ENCODE measurements at regions not wholly inside any gene's neighbourhood (a gene's known extent, or its start where the extent isn't known, plus 50 kb on each side); places are given as distances from the start of the nearest gene placed in this dataset.

DNA sequence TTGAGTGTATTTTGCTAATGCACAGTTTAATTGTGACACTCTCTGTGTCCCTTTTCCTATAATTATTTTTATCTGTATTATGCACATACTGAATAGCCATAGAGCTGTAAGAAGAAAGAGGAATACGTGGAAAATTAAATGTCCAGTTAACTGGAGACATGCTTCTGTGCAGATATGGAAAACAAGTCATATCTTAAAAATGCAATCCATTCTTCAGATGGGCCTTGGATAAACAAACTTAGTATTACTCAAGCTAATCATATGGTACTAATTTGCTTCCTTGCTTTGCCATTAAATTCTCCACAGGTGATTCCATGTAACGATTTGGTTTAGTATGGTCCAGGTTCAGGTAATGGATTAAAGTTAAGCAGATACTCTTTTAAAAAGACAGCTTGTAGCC lies 201.2 kb upstream of the CELF2 start:
- no peak for DNase-seq (ENCODE audit: low spot score)

DNA sequence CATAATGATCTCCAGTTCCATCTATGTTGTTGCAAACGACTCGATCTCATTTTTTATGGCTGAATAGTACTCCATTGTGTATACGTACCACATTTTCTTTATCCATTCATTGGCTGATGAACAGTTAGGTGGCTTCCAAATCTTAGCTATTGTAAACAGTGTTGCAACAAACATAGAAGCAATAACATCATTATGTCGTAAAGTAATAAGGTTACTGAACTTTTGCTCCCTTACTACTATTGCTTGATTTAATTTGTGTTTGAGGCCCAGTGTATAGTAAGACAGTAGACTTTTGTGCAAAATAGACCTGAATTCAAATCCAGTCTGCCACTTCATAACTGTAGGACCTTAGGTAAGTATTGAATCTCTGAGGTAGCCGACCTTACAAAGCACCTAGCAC lies 200.1 kb upstream of the CELF2 start:
- no peak for DNase-seq (ENCODE audit: low spot score)

DNA sequence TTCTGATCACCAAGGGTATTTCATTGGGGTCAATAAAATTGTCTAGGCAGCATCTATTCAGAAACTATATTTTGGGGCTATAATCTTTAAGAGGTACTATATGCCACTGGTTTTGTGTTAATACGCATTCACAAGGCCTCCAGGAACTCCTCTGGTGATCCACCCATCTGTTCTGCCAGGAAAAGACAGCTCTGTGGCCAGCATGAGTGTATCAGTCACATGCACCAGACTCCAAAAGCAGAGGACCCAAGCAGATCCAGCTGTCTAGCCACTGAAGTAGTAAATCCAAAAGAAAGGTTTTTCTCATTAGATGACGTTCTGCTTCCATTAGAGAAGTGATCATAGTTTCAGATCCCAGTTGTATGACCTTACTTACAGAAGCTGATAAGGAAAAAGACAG lies 199.6 kb upstream of the CELF2 start:
- DNase-seq (ENCODE audit: low spot score) = no peak

DNA sequence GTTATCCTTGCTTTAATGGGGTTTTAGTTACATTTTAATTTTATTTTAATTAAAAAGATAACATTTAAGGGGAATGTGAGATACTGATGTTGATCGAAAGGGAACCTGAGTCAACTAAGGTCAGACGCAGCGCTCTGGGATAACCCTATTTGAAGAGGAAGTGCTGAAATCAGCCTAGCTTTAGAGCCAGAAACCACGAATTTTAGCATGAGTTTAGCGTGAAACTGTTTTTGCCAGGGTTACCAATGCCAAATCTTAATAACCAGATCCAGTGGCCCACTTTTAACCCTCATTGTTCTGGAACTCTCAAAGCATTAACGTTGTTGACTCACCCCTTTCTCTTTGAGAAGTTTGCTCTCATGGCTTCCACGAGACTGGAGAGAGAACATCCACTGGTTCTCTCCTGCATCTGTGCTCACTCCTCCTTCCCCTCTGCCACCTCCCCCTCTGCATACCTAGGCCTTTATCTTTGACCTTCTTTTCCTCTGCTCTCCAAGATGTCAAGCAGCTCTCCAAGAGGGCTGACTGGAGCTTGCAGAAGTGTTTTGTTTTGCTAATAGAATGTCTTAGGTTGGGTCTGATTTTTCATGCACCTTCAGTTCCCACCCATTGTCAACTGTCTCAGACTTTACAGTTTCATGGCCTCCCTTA lies 198.3 kb upstream of the CELF2 start:
- DNase-seq (ENCODE audit: low spot score) = no peak

DNA sequence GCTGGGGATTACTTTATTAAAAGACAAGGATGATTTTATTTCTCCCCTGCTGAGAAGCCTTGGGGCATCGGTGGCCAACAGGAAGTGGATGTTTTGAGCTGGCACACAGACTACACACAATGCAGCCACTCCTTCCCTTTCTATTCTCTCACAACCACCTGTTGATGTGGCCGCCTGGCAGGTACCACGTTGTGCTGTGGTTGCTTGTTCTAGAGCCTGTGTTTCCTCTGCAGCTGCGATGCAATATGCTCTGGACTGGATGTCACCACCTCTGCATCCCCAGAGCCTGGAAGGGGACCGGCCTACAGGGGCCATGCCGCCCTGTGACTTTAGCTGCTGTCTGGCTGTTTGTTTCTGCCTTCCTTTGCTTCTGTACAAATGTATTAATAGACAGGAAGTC lies 195.7 kb upstream of the CELF2 start:
- no peak for DNase-seq (ENCODE audit: low spot score)

DNA sequence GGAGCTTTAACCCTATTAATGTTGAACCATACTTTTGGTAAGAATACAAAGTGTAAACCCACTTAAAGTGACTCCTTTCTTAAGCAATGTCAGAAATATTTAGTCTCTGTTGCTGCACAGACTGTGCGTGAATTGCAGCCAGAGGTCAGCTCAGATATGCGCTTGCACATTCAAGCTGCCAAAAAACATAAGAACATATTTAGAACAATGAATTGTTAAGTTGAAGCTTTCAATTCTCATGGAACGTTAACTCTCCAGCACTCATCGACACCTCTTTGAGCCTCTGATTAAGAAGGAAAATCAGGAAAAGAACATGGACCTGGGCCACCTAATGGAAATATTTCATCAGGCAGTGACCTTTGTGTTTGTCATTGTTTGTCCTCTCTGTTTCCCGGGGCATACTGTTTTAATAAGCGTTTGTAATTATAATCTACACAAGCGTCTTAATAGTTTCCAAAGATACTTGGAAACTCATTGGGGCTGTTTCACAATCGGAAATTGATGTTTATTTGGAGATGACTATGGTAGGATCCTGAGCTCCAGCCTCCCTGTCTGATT lies 193.0 kb upstream of the CELF2 start:
- DNase-seq (ENCODE audit: low spot score) = no peak

DNA sequence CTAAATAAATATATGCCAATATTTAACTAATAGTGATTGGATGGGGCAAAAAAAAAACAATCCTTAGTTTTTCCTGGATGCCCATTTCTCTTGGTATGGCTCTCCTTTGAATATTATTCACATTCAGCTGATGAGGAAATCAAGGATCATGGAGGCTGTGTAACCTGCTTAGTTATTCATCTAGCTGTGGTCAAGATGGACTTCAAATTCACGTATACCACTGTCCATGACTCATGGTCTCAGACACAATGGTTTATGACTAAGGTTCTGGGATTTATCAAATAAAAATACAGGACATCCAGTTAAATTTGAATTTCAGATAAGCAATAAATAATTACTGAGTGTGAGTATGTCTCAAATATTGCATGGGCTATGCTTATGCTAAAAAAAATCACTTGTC lies 191.5 kb upstream of the CELF2 start:
- DNase-seq (ENCODE audit: low spot score) = no peak

DNA sequence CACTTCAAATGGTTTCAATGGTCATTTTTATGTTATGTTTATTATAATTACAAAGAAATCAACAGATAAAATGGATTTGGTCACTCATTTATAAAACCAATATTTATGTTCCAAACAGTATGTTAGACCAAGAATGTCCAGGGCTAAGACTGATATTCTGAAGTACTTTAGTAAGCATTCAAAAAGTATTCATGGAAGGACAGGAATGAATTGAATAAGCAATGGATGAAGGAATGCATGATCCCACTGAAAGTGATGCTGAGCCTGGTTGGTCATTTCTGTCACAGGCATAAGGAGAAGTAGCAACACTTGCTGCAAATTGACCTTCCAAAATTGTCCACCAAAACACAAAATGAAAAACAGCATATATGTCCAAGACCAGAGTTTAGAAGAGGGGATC lies 189.0 kb upstream of the CELF2 start:
- DNase-seq (ENCODE audit: low spot score) = no peak

DNA sequence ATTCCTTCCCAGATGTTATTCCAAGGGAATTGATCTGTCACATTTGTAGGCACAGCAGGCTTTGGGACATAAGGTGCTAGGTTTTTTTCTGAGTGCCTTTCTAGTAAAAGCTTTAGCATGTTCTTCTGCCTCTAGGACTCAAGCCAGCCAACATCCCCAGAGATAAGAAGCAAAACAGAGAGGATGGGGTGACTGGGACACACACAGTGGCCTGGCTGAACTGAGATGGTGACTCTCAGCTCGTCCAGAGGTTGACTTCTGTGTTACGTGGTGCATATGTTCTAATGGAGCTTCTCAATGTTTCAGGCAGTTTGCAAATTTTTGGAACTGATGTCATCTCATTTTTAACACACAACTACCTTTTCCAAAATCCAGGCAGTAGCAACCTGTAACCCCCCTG lies 188.1 kb upstream of the CELF2 start:
- DNase-seq (ENCODE audit: low spot score) = no peak

DNA sequence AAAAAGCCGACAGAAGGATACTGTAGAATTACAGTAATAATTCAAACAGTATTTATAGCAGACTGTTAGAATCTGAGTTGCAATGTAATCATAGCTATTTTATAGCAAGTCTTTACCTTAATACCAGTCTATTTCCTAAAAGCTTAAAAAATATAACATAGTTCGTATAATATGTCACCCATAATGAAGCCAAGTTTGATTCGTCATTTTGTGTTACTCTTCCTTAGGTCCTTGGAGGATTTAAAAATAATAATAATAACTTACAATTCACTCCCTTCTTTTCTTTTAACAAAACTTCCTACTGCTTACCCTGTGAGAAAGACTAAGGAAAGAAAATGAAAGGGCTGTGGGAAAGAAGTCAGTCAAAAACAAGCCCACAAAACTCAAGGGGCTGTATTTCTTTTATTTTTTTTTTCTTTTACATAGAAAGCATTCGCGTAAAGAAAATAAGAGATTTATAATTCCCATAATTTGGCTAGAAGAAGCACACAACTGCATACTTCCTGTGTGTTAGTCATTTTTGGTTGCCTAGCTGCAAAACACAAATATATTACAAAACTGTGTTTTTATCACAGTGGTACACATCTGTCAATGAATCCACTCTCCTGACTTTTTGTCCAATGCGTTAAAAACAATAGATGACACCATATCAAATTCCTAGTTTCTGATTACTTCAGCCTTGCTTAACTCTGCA lies 187.2 kb upstream of the CELF2 start:
- DNase-seq (ENCODE audit: low spot score) = no peak

DNA sequence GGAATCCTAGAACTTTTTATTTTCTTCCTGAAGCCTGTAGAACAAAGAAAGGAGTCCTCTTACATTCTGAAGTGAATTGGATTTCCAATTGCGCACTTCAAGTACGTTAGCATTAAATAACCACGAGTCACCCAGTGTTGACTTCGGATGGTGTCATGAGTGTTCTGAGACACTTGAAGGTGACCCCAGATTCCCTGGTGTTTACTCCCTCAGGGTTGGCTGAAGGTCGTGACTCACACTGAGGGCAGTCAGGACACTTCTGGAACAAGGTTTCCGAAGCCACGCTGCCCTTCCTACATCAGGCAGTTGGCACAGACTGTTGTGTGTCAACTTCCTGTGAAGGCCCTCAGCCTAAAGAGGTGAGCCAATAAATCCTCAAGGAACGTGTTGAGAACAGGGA lies 186.6 kb upstream of the CELF2 start:
- DNase-seq (ENCODE audit: low spot score) = no peak

DNA sequence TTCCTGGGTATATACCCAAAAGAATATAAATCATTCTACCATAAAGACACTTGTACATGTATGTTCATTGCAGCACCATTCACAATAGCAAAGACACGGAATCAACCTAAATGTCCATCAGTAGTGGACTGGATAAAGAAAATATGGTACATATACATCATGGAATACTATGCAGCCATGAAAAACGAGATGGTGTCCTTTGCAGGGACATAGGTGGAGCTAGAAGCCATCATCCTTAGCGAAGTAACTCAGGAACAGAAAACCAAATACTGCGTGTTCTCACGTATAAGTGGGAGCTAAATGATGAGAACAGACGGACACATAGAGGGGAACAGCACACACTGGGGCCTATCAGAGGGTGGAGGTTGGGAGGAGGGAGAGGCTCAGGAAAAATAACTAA lies 183.7 kb upstream of the CELF2 start:
- DNase-seq (ENCODE audit: low spot score) = no peak

DNA sequence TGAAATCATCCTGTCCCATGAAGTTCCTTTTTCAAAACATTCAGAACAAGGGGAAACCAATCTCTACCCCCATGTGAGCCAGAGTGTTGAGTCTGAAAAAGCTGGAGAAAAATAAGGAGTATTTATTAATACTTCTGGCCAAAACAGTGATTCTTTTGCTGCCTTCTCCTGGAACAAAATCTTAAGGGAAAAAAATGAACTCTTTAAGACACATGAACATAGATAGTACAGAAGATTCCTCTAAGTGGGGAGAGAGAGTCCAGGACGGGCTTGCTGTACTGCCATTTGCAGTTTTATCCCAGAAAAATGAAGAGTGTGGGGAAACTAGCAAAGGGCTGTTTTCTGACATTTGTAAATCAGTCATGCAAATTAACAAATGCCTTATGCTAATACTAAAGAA lies 173.4 kb upstream of the CELF2 start:
- no peak for DNase-seq (ENCODE audit: low spot score)

DNA sequence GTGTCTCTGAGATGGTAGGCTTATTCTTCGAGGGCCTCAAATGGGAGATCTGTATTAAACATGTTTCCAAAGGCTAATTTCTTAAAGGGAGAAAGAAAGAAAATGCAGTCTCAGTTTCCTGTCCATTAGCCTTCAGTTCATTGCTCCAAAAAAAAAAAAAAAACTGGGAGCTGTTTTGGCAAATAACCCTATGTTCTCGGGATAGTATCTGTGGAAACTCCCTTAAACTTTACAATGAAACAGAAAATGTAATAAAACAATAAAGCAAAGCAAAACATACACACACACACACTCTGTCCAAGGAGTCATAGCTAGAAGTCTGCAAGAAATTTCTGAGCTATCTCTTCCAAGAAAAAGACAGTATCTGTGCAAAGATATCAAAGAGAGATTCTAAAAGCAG lies 172.5 kb upstream of the CELF2 start:
- no peak for DNase-seq (ENCODE audit: low spot score)

DNA sequence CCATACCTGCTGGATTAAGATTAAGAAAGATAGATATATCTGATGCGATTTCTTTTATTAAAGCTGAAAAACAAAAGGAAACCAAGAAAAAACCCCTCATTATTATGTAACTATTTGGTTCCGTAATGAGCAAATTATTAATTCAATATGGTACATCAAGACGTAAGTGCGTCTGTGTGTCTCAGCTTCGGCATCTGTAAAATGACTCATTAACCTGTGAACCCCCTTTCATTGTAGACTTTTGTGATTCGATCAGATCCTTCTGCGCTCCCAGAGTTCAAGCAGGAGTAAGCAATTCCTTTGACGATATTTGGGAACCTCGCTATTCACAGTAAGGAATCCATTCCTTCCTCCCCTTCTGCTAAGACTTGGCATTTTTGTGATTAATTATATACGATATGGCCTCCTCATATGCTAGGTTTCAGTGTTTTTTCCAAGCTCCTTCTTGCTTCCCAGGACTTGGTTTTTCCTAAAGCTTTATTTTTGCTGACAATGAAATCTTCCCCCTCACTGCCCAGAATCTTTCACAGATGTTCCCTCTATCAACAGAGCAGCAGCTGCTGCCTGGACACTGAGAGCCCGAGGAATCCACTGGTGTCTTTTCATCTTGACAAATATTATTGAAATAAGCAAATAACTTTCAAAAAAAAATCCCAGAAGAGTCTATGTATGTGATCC lies 171.7 kb upstream of the CELF2 start:
- no peak for DNase-seq (ENCODE audit: low spot score)

DNA sequence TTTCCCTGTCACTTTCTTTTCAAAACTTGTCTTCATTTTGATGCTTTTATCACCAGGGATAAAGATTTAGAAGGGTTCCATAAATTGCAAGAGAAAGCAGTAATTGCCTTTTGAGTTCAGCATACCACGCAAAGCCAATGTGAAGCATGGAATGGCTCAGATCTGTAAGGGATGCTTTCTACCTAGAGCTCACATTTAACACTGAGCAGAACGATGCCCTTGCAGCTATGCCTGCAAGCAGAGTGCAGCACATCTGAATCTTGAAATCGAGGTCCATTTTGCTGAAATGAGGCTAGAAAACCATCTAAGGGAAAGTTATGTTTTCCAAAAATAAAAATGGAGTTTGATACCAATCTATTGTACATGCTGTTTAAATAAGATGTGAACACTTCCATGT lies 171.2 kb upstream of the CELF2 start:
- DNase-seq (ENCODE audit: low spot score) = no peak

DNA sequence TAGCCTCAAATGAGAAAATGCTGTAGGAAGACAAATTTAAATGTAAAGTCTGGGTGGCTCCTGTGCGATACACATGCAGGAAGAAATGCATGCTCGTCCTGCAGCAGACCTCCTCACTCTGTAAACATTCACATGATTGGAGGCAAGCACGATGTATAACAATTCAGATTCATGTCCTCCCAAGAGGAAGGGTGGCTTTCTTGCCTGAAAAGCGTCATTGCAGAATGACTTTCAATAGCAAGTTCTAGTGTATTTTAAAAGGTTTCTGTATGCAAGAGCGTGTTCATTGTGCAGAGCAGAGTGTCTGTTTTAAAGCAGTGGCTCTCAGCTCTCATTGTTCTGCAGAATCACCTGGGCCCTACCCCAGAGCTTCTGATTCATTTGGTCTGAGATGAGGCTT lies 170.3 kb upstream of the CELF2 start:
- DNase-seq (ENCODE audit: low spot score) = no peak

DNA sequence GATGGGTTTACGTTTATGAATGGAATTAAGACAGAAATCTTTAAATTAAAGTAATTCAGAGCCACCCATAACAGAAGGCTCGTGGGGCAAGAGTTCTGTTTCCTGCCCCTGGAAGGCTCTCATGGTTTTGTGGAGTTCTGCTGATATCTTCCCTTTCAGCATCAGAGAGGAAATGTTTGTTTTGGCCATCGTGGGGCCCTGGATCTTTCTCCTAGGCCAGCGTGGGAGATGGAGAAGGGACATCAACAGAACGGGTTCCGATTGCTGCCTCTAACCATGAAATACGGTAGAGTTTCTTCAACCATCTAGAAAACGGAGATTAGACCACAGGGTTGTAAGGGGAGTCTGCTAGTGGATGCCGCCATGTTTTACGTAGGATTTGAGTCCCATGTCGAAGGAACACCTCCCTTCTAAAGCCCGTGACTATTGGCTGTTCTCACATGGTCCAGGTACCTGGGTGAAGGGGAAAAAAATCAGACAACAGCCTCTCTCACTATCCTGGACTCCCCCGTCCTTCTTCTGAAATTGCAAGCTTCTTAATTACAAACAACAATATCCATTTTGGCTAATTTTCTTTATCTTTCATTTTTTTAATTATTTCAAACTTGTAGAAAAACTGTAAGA lies 169.1 kb upstream of the CELF2 start:
- no peak for DNase-seq (ENCODE audit: low spot score)

DNA sequence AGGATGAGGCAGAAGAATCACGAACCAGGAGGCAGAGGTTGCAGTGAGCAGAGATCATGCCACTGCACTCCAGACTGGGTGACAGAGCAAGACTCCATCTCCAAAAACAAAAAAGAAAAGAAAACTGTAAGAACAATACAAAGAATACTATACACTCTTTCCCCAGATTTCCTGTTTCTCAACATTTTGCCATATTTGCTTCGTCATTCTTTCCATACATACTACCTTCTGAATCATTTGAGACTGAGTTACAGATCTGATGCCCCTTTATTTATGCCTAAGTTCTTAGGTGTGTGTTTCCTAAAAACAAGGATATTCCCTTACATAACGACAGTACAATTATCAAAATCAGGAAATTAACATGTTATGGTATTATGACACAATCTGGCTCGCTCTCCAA lies 168.4 kb upstream of the CELF2 start:
- DNase-seq (ENCODE audit: low spot score) = no peak

DNA sequence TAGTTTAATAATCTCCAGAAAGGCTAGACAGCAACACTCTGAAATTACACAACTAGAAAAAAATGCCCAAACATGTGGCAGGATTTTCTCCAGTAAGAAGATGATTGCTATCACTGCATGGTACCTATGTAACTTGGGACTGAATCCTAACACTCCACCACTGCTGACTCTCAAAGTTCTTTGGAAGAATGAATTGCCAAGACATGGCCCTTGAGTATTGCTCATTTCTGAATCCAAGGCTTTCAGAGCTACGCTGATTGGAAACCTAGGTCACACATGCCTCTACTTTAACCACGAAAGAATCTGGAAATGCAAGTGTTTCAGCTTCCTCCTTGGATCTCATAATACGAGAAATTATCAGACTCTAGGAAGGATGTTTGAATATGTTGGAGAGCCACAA lies 167.5 kb upstream of the CELF2 start:
- DNase-seq (ENCODE audit: low spot score) = no peak

DNA sequence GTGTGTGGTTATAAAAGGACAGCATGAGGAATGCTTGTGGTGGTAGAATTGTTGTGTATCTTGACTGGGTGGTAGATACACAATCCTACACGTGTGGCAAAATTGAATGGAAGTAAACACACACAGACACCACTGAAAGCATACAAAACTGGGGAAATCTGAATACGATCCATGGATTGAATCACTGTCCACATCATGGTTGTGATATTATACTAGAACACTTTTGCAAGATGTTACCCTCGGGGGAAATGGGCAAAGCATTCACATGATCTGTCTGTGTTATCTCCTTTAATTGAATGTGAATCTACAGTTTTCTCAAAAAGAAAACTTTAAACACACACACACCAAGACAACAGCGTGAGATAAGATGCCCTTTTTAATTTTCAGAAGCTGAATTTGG lies 165.2 kb upstream of the CELF2 start:
- no peak for DNase-seq (ENCODE audit: low spot score)

DNA sequence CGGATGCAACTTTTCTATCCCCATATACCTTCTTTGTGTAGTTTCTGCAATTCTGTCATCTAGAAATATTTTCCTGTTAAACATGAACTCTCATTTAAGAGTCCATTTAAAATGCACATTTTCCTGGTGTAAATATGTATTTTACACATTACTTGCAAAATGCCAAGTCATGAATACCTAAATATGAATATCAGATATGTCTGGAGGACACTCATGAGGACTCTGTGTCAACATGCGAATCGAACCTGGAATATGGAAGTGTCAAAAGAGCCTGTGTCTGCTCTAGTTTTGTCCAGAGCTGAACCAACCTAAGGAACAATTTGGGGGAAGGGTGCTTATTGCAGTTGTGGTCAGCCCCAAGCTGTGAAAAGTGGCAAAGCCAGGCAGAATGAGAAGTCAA lies 163.7 kb upstream of the CELF2 start:
- DNase-seq (ENCODE audit: low spot score) = no peak

DNA sequence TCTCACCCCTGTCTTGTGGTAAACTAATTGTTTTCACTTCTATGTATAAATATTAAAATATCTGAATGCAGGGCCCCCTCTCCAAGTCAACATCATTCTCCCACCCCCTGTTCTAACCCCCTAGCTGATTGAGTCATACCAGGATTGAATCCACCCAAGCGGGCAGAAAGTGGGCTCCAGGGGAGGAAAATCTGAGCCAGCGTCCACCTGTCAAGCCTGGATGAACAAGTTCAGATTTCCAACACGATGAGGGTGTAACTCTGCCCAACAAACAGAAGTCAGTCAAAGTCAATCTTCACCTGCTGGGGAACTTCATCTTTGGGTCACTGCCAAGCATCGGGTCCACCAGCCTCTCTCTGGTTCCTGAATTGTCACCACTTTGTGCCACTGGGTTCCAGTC lies 162.9 kb upstream of the CELF2 start:
- no peak for DNase-seq (ENCODE audit: low spot score)
